ENCODE measurements at regions not wholly inside any gene's neighbourhood (a gene's known extent, or its start where the extent isn't known, plus 50 kb on each side); places are given as distances from the start of the nearest gene placed in this dataset.
"Not testable (repeated sequence)": the region's sequence is repeated elsewhere in the genome, so short reads cannot be mapped to it uniquely, and the experiment has no call there.

DNA sequence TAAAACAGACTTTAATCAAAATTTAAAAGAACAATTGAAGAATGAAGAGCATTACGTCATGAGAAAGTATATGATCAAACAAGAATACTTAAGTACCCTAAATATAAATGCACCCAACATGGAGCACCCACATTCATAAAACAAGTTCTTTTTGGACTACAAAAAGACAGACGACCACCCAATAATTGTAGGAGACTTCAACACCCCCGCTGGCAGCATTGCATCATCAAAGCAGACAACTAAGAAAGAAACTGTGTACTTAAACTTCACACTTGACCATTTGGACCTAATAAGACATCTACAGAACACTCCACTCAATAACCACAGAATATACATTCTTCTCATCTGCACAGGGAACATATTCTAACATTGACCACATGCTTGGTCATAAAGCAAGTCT lies 291.7 kb upstream of the ZNF322 start:
- H3K27ac ChIP-seq; DNase-seq (ENCODE audit: low read depth, low spot score): not testable (repeated sequence)

- peak; percentile 67 for DNase-seq (ENCODE audit: low read depth, low spot score)
- H3K27ac ChIP-seq: peak overlapping the region; percentile 70
These were observed 291.4 kb upstream of the PRSS16 start for GRCh38 chr6:26956078-26956600.

DNA sequence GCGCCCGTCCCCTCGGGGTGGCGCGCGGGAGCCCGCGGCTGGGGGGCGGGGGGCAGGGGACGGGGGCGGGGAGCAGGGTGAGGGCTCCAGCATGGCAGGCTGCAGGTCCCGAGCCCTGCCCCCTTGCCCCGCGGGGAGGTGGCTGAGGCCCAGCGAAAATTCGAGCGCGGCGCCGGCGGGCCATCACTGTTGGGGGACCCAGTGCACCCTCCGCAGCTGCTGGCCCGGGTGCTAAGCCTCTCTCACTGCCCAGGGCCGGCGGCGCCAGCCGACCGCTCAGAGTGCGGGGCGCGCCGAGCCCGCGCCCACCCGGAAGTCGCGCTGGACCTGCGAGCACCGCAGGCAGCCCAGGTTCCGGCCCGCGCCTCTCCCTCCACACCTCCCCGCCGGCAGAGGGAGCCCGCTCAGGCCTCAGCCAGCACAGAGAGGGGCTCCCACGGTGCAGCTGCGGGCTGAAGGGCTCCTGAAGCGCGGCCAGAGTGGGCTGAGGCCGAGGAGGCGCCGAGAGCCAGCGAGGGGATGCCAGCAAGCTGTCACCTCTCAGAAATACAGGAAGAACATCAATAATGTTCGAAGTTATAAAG lies 290.8 kb upstream of the PRSS16 start:
- DNase-seq (ENCODE audit: low read depth, low spot score): peak; percentile 1
- H3K27ac ChIP-seq: peak overlapping the region; percentile 70

GRCh38 chr6:26957399-26958127 lies 289.9 kb upstream of the PRSS16 start:
- H3K27ac ChIP-seq: peak overlapping the region; percentile 70
- not testable (repeated sequence) for DNase-seq (ENCODE audit: low read depth, low spot score)

DNA sequence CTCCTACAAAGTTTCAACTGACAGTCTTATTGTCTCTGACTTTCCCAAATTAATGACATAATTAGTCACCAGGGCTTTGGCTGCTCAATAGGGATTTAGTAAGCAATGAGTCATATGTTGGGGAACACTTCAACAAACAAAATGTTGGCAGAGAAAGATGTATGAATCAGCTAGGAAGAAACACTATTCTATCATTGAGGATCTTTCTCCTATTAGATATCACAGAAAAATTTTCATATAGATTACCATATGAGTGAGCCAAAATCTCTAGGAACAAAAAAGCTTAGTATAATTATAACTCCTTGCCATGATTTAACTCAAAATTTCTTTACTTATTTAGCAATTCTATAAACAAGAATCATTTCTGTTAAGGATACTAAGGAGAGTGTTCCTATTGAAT lies 286.3 kb upstream of the PRSS16 start:
- H3K27ac ChIP-seq; DNase-seq (ENCODE audit: low read depth, low spot score): not testable (repeated sequence)

- no peak overlapping the region for H3K27ac ChIP-seq
- no peak for DNase-seq (ENCODE audit: low read depth, low spot score)
These were observed 245.1 kb upstream of the PRSS16 start for GRCh38 chr6:27002447-27002846.

GRCh38 chr6:27007020-27007419 lies 240.5 kb upstream of the PRSS16 start:
- no peak overlapping the region for H3K27ac ChIP-seq
- DNase-seq (ENCODE audit: low read depth, low spot score): no peak

GRCh38 chr6:27008613-27009012 lies 238.9 kb upstream of the PRSS16 start:
- DNase-seq (ENCODE audit: low read depth, low spot score); H3K27ac ChIP-seq: not testable (repeated sequence)

DNA sequence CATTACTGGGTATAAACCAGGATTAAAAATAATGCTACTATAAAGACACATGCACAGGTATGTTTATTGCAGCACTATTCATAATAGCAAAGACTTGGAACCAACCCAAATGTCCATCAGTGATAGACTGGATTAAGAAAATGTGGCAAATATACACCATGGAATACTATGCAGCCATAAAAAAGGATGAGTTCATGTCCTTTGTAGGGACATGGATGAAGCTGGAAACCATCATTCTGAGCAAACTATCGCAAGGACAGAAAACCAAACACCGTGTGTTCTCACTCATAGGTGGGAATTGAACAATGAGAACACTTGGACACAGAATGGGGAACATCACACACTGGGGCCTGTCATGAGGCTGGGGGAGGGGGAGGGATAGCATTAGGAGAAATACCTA lies 233.4 kb upstream of the PRSS16 start:
- not testable (repeated sequence) for H3K27ac ChIP-seq; DNase-seq (ENCODE audit: low read depth, low spot score)

GRCh38 chr6:27016689-27017088 lies 230.8 kb upstream of the PRSS16 start:
- no peak for DNase-seq (ENCODE audit: low read depth, low spot score)
- H3K27ac ChIP-seq: no peak overlapping the region

GRCh38 chr6:27018401-27018800 lies 229.1 kb upstream of the PRSS16 start:
- DNase-seq (ENCODE audit: low read depth, low spot score); H3K27ac ChIP-seq: not testable (repeated sequence)

GRCh38 chr6:27019651-27020552 lies 227.6 kb upstream of the PRSS16 start:
- DNase-seq (ENCODE audit: low read depth, low spot score): peak; percentile 57
- H3K27ac ChIP-seq: peak overlapping the region; percentile 95

DNA sequence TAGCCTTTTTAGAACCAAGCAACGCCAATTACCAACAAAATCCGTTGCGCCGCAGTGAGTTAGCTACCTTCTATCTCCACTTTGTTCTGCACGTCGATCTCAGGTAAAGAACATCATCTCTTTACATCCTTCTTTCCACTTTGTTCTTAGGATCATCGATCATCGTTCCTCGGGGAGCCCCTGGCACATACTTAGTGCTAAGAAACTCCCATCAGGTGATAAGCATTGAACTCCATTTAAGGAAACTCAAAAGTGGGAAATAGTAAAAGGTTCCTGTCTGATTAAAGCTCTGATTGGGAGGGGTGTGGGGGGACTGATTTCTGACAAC lies 227.0 kb upstream of the PRSS16 start:
- no peak for DNase-seq (ENCODE audit: low read depth, low spot score)
- peak overlapping the region; percentile 95 for H3K27ac ChIP-seq

DNA sequence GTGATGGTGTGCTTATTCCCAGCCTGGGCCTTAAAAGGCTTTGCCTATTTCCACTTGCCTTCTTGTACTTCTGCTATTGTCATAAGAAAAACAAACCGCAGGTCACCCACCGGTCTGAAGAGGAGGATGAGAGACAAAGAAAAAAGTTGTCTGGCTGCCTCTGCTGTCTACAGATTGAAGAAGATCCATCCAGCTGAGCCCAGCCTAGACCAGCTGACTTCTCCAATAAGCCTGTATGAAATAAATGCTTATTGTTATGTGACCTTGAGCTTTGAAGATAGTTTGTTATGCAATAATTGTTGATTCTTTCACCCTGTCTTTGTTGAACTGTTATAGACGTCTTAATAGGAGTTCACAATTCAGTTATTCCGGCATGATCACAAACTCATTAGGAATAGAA lies 223.8 kb upstream of the PRSS16 start:
- H3K27ac ChIP-seq: no peak overlapping the region
- DNase-seq (ENCODE audit: low read depth, low spot score): no peak

DNA sequence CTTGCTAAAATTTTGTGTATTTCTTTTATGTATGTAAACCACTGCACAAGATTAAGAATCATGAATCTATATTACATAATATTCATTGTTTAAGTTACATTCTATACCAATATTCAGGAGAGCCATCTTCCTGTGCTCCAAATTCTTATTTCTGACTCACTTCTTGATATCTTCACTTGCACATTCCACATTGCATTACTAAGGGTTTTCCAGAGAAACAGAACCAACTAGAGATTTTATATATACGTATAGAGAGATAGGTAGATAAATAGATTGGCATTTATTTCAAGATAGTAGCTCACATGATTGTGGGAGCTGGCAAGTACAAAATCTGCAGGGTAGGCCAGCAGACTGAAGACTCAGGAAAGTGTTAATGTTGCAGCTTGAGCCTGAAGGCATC lies 222.2 kb upstream of the PRSS16 start:
- H3K27ac ChIP-seq: peak overlapping the region; percentile 9
- no peak for DNase-seq (ENCODE audit: low read depth, low spot score)

DNA sequence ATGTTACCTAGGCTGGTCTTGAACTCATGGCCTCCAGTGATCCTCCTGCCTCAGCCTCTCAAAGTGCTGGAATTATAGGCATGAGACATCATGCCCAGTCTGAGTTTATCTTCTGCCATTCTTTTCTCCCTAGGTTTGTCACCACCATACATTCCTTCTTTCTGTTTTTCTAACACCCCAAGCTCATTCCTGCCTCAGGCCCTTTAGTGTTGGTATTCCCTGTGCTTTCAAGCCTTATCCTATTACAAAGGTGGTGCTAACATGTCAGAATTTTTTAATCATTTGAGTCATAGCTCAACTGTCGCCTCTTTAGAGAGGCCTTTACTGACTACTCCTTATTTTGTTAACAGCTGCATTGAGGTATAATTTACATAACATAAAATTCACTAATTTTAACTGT lies 221.1 kb upstream of the PRSS16 start:
- no peak for DNase-seq (ENCODE audit: low read depth, low spot score)
- H3K27ac ChIP-seq: no peak overlapping the region

GRCh38 chr6:27031302-27031701 lies 216.2 kb upstream of the PRSS16 start:
- H3K27ac ChIP-seq: no peak overlapping the region
- no peak for DNase-seq (ENCODE audit: low read depth, low spot score)

- DNase-seq (ENCODE audit: low read depth, low spot score): no peak
- no peak overlapping the region for H3K27ac ChIP-seq
These were observed 209.0 kb upstream of the PRSS16 start for GRCh38 chr6:27038498-27038897.

DNA sequence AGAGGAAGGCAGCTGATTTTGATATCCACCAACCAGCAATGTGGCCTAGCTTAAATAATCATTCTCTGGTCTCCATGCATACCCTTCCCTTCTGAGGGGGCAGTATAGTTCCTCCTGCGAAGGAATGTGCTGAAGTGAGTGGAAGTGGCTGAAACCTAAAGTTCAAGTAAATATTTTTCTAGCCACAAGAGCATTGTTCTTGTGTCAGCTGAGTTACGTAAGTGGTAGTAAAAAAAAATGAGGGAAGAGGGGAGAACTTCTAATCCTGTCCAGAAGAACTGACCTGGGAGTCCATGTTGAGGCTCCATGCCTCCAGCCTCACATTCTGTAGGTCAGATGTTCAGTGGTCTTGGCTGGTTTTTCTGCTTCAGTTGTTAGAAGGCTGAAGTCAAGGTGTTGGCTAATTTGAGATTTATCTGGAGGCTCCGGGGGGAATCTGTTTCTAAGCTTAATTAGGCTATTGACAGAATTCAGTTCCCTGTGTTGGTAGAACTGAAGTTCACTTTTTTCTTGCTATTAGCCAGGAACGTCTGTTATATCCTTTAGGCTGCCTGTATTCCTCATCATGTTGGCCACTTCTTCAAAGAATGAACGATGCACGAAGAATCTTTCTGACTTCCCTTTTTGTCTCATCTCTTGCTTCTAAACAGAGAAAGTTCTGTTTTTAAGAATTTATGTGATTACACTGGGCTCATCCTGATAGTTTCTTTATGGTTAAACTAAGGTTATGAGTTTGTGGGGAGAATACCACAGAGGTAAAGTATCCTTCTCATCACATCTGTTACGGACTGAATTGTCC lies 207.1 kb upstream of the PRSS16 start:
- no peak for DNase-seq (ENCODE audit: low read depth, low spot score)
- no peak overlapping the region for H3K27ac ChIP-seq

- no peak overlapping the region for H3K27ac ChIP-seq
- no peak for DNase-seq (ENCODE audit: low read depth, low spot score)
These were observed 204.3 kb upstream of the PRSS16 start for GRCh38 chr6:27043244-27043643.

Measured in epithelial cell of prostate (primary cell).